Astrocyte (in vitro differentiated cells and primary cell): ENCODE measurements at regions not wholly inside any gene's neighbourhood (a gene's known extent, or its start where the extent isn't known, plus 50 kb on each side); places are given as distances from the start of the nearest gene placed in this dataset.

Experiments
- CTCF ChIP-seq: IDR thresholded peaks from 2 replicates; pipeline ENCODE4 v1.5.1; 2011; ENCODE audit warnings: low read depth, mild to moderate bottlenecking, inconsistent platforms, low read length, moderate library complexity; ENCODE audit not compliant: insufficient read depth
- EZH2 ChIP-seq: IDR thresholded peaks from 2 replicates; pipeline ENCODE4 v1.6.1; 2012; ENCODE audit warnings: mild to moderate bottlenecking, low read length, inconsistent platforms; ENCODE audit not compliant: insufficient read depth

- TF ChIP-seq CTCF (no peak), EZH2 (no peak)
Observed at GRCh38 chr2:5562426-5562825, 129.8 kb upstream of the SOX11 start.
